HFFc6 (cell line): ENCODE measurements at regions not wholly inside any gene's neighbourhood (a gene's known extent, or its start where the extent isn't known, plus 50 kb on each side); places are given as distances from the start of the nearest gene placed in this dataset.

Experiments used
- DNase-seq: peaks from one replicate; pipeline ENCODE4 v3.0.0-alpha.2; 2018
- H3K27ac Mint-ChIP-seq: 2 replicates; pipeline ENCODE4 v1.8.0; 2020; ENCODE audit warnings: mild to moderate bottlenecking, mixed read lengths
- H3K27me3 Mint-ChIP-seq: 2 replicates; pipeline ENCODE4 v1.8.0; 2021; ENCODE audit warnings: mild to moderate bottlenecking, moderate library complexity, mixed read lengths; ENCODE audit not compliant: insufficient read depth
- H3K36me3 Mint-ChIP-seq: 2 replicates; pipeline ENCODE4 v1.8.0; 2021; ENCODE audit warnings: low read depth, mixed read lengths
- H3K4me1 Mint-ChIP-seq: 2 replicates; pipeline ENCODE4 v1.8.0; 2020; ENCODE audit warnings: low read depth, mixed read lengths
- H3K4me3 Mint-ChIP-seq: 2 replicates; pipeline ENCODE4 v1.8.0; 2020; ENCODE audit warnings: mild to moderate bottlenecking, moderate library complexity, mixed read lengths
- H3K9me3 Mint-ChIP-seq: 2 replicates; pipeline ENCODE4 v1.8.0; 2020; ENCODE audit warnings: mild to moderate bottlenecking, mixed read lengths
- CTCF ChIP-seq: fragments of 200-600 bp; sonication (generic); IDR thresholded peaks from 2 replicates; pipeline ENCODE4 v1.5.0; 2021; ENCODE audit warnings: antibody characterized with exemption, mild to moderate bottlenecking

GRCh38 chr13:99628442-99628841, 127.2 kb downstream of the TM9SF2 start:
- no peaks in the 10 kb centered on the region for H3K9me3 Mint-ChIP-seq
- no peak for DNase-seq
- no peak overlapping the region for H3K4me3 Mint-ChIP-seq
- H3K4me1 Mint-ChIP-seq: peaks cover 23% of the 10 kb centered on the region
- TF ChIP-seq CTCF: no peak
- no peaks in the 10 kb centered on the region for H3K36me3 Mint-ChIP-seq
- peaks cover 26% of the 10 kb centered on the region for H3K27me3 Mint-ChIP-seq
- H3K27ac Mint-ChIP-seq: no peak overlapping the region

- TF ChIP-seq CTCF: no peak
- Mint-ChIP-seq H3K27me3 (peaks cover 22% of the 10 kb centered on the region), H3K4me1 (peaks cover 23% of the 10 kb centered on the region), H3K9me3 (no peaks in the 10 kb centered on the region), H3K27ac (no peak overlapping the region; the same call in 1 of the 2 replicates), H3K4me3 (peak overlapping the region; percentile 75), H3K36me3 (no peaks in the 10 kb centered on the region)
- peak; percentile 60 for DNase-seq
Measured at GRCh38 chr13:99626461-99627082, 125.3 kb downstream of the TM9SF2 start.

GRCh38 chr13:99624936-99625540, 123.8 kb downstream of the TM9SF2 start:
- no peak for TF ChIP-seq CTCF
- Mint-ChIP-seq H3K9me3 (no peaks in the 10 kb centered on the region), H3K27ac (no peak overlapping the region), H3K4me1 (peaks cover 23% of the 10 kb centered on the region), H3K4me3 (no peak overlapping the region), H3K36me3 (no peaks in the 10 kb centered on the region), H3K27me3 (peaks cover 22% of the 10 kb centered on the region)
- DNase-seq: no peak

GRCh38 chr13:99620806-99621205, 119.5 kb downstream of the TM9SF2 start:
- no peak for DNase-seq
- TF ChIP-seq CTCF: no peak
- H3K4me3 Mint-ChIP-seq: no peak overlapping the region
- no peak overlapping the region for H3K27ac Mint-ChIP-seq
- no peaks in the 10 kb centered on the region for H3K9me3 Mint-ChIP-seq
- peaks cover 8% of the 10 kb centered on the region for H3K4me1 Mint-ChIP-seq
- H3K27me3 Mint-ChIP-seq: peaks cover 9% of the 10 kb centered on the region
- no peaks in the 10 kb centered on the region for H3K36me3 Mint-ChIP-seq

GRCh38 chr13:99619207-99619606, 117.9 kb downstream of the TM9SF2 start:
- no peak overlapping the region for H3K4me3 Mint-ChIP-seq
- H3K9me3 Mint-ChIP-seq: no peaks in the 10 kb centered on the region
- H3K4me1 Mint-ChIP-seq: peaks cover 7% of the 10 kb centered on the region; the same call in 1 of the 2 replicates
- no peak for DNase-seq
- H3K36me3 Mint-ChIP-seq: no peaks in the 10 kb centered on the region
- H3K27me3 Mint-ChIP-seq: peaks cover 2% of the 10 kb centered on the region; the same call in 1 of the 2 replicates
- no peak for TF ChIP-seq CTCF
- H3K27ac Mint-ChIP-seq: no peak overlapping the region
